GM12878 (cell line): ENCODE measurements at regions not wholly inside any gene's neighbourhood (a gene's known extent, or its start where the extent isn't known, plus 50 kb on each side); places are given as distances from the start of the nearest gene placed in this dataset.
A peak's percentile ranks its signal among the peaks of the same experiment; 100 is the strongest.

Experiments used
- ATF2 ChIP-seq: IDR thresholded peaks from 2 replicates; pipeline ENCODE4 v1.6.1; 2012; ENCODE audit warnings: low read length, inconsistent platforms
- CEBPZ ChIP-seq: fragments of 150-350 bp; IDR thresholded peaks from 2 replicates; pipeline ENCODE4 v1.6.1; 2016; ENCODE audit warnings: low read depth, low read length
- CHD4 ChIP-seq: fragments of 200-600 bp; sonication (generic); IDR thresholded peaks from 2 replicates; pipeline ENCODE4 v1.6.1; 2016; ENCODE audit warnings: mild to moderate bottlenecking
- ESRRA ChIP-seq: IDR thresholded peaks from 2 replicates; pipeline ENCODE4 v1.6.1; 2012; ENCODE audit warnings: mild to moderate bottlenecking, low read length, improper control_type of control experiment
- FOS ChIP-seq: IDR thresholded peaks from 3 replicates; pipeline ENCODE4 v1.6.1; 2011; ENCODE audit warnings: borderline replicate concordance; ENCODE audit not compliant: insufficient read length; ENCODE audit errors: extremely low read depth
- HSF1 ChIP-seq: fragments of 150-350 bp; IDR thresholded peaks from 2 replicates; pipeline ENCODE4 v1.6.1; 2014; ENCODE audit warnings: mild to moderate bottlenecking, low read depth, low read length
- MXI1 ChIP-seq: fragments of 150-350 bp; IDR thresholded peaks from 2 replicates; pipeline ENCODE4 v1.6.1; 2011; ENCODE audit warnings: low read depth, mild to moderate bottlenecking, inconsistent platforms, low read length, improper control_type of control experiment
- NFIC ChIP-seq: IDR thresholded peaks from 2 replicates; pipeline ENCODE4 v1.6.1; 2012; ENCODE audit warnings: low read depth, mild to moderate bottlenecking, inconsistent platforms, low read length, moderate library complexity
- NFXL1 ChIP-seq: fragments of 450-650 bp; IDR thresholded peaks from 2 replicates; pipeline ENCODE4 v1.6.1; 2017; ENCODE audit warnings: antibody characterized with exemption, mild to moderate bottlenecking, borderline replicate concordance
- NKRF ChIP-seq: fragments of 450-650 bp; conservative IDR thresholded peaks from 2 replicates; pipeline ENCODE4 v1.6.1; 2017; ENCODE audit warnings: mild to moderate bottlenecking, moderate library complexity
- NR2F1 ChIP-seq: fragments of 450-650 bp; conservative IDR thresholded peaks from 2 replicates; pipeline ENCODE4 v1.6.1; 2017; ENCODE audit warnings: mild to moderate bottlenecking
- POLR2A ChIP-seq: IDR thresholded peaks from 2 replicates; pipeline ENCODE4 v1.6.1; 2011; ENCODE audit warnings: low read depth, mild to moderate bottlenecking, low read length
- RBBP5 ChIP-seq: fragments of 200-600 bp; sonication (generic); conservative IDR thresholded peaks from 2 replicates; pipeline ENCODE4 v1.6.1; 2016
- RELB ChIP-seq: fragments of 450-650 bp; IDR thresholded peaks from 2 replicates; pipeline ENCODE4 v1.6.1; 2017; ENCODE audit warnings: low read depth, mild to moderate bottlenecking, moderate library complexity
- RFX5 ChIP-seq: IDR thresholded peaks from 2 replicates; pipeline ENCODE4 v1.6.1; 2011; ENCODE audit warnings: low read depth, low read length, improper control_type of control experiment
- SPI1 ChIP-seq: IDR thresholded peaks from 2 replicates; pipeline ENCODE4 v1.6.1; 2011; ENCODE audit warnings: low read depth, mild to moderate bottlenecking, low read length, moderate library complexity, borderline replicate concordance; ENCODE audit not compliant: insufficient read depth
- SREBF1 ChIP-seq: IDR thresholded peaks from 2 replicates; pipeline ENCODE4 v1.6.1; 2012; ENCODE audit warnings: mild to moderate bottlenecking, low read length
- STAT3 ChIP-seq: IDR thresholded peaks from 2 replicates; pipeline ENCODE4 v1.6.1; 2011; ENCODE audit warnings: low read depth, low read length, improper control_type of control experiment
- ZBTB4 ChIP-seq: fragments of 450-650 bp; formaldehyde crosslinking; IDR thresholded peaks from 2 replicates; pipeline ENCODE4 v1.4.0; 2022; ENCODE audit warnings: mild to moderate bottlenecking, moderate library complexity

GRCh38 chr5:155827949-155828348 is 499.0 kb upstream of the SGCD start (continued):
- TF ChIP-seq RELB (no peak), ATF2 (peak; percentile 22; the same call in 1 of the 2 replicates), MXI1 (no peak), NFXL1 (no peak), HSF1 (no peak), ESRRA (no peak), NFIC (peak; percentile 60; the same call in 1 of the 2 replicates), SREBF1 (no peak), NKRF (no peak), CHD4 (no peak), RBBP5 (no peak), CEBPZ (no peak), SPI1 (no peak), STAT3 (no peak), ZBTB4 (CRISPR knock-in tag) (no peak), FOS (no peak), NR2F1 (no peak), RFX5 (no peak), POLR2A (no peak)
